Panc1 (cell line): ENCODE measurements at regions not wholly inside any gene's neighbourhood (a gene's known extent, or its start where the extent isn't known, plus 50 kb on each side); places are given as distances from the start of the nearest gene placed in this dataset.

ENCODE experiments used
- ATAC-seq: fragments of 200-7000 bp; cut with Tn5 transposase; 2 replicates; pipeline ENCODE4 v1.9.1; 2020; ENCODE audit warnings: mild to moderate bottlenecking, moderate library complexity
- BruUV-seq: library from RNA; stranded (reverse); fragments of 400-500 nt; replicated peaks from 2 replicates; lab custom pipeline; 2021; lab: Mats Ljungman, UMichigan
- CTCF ChIA-PET: fragments of 300-600 bp; sonication (Branson Sonifier 250); formaldehyde crosslinking; loops from one replicate; lab custom pipeline; 2022; ENCODE audit warnings: antibody characterized with exemption; lab: Charles Lee
- POLR2A ChIA-PET: fragments of 300-600 bp; sonication (Branson Sonifier 250); formaldehyde crosslinking; loops from one replicate; lab custom pipeline; 2022; ENCODE audit warnings: antibody characterized with exemption; lab: Charles Lee
- DNase-seq: peaks from one replicate; pipeline ENCODE4 v3.0.0-alpha.2; 2010; ENCODE audit warnings: low read depth, low spot score
- H3K27ac ChIP-seq: 2 replicates; pipeline ENCODE4 v1.5.1; 2011; ENCODE audit warnings: mild to moderate bottlenecking, low read length, inconsistent platforms
- H3K27me3 ChIP-seq: fragments of 200-500 bp; sonication (Bioruptor generic); 2 replicates; pipeline ENCODE4 v1.6.0; 2014; ENCODE audit warnings: low read length, inconsistent platforms; ENCODE audit not compliant: control insufficient read depth, insufficient read depth
- H3K36me3 ChIP-seq: fragments of 200-500 bp; sonication (Bioruptor generic); 2 replicates; pipeline ENCODE4 v1.5.1; 2014; ENCODE audit warnings: inconsistent platforms, mild to moderate bottlenecking, low read length, moderate library complexity; ENCODE audit not compliant: control insufficient read depth, insufficient read depth
- H3K4me1 ChIP-seq: 2 replicates; pipeline ENCODE4 v1.5.1; 2011; ENCODE audit warnings: inconsistent platforms, mild to moderate bottlenecking, low read length, moderate library complexity; ENCODE audit not compliant: control insufficient read depth, insufficient read depth
- H3K4me3 ChIP-seq, 2 experiments: 2 replicates each; pipeline ENCODE4 v1.5.1; 2011 to 2012; ENCODE audit warnings: low read depth in 2 of 2, low read length in 2 of 2, mild to moderate bottlenecking in 2 of 2, inconsistent platforms in 1 of 2, moderate library complexity in 1 of 2
- H3K9me3 ChIP-seq: fragments of 200-500 bp; sonication (Bioruptor generic); 2 replicates; pipeline ENCODE4 v1.5.1; 2014; ENCODE audit warnings: low read depth, mild to moderate bottlenecking, inconsistent platforms, low read length, moderate library complexity; ENCODE audit not compliant: control insufficient read depth, insufficient read depth
- POLR2AphosphoS5 ChIP-seq: IDR thresholded peaks from 2 replicates; pipeline ENCODE4 v1.6.1; 2012; ENCODE audit warnings: mild to moderate bottlenecking, low read depth, low read length, moderate library complexity
- SIN3A ChIP-seq: IDR thresholded peaks from 2 replicates; pipeline ENCODE4 v1.6.1; 2012; ENCODE audit warnings: low read depth, mild to moderate bottlenecking, low read length, moderate library complexity, borderline replicate concordance; ENCODE audit not compliant: insufficient read depth
- TCF7L2 ChIP-seq: IDR thresholded peaks from 2 replicates; pipeline ENCODE4 v1.6.1; 2011; ENCODE audit warnings: mild to moderate bottlenecking, low read depth, low read length, inconsistent platforms
- in situ Hi-C: cut with HindIII; loops from 2 replicates; pipeline ENCODE4 v1.10.0; 2016; ENCODE audit warnings: low sequenced_read_pairs, low pct_unique_long_range_greater_than_20kb
- intact Hi-C: fragments of 100-400 bp; cut with micrococcal nuclease; formaldehyde crosslinking; loops from one replicate; pipeline ENCODE4 v1.10.0; 2022; ENCODE audit not compliant: unreplicated experiment
- TF ChIP-seq, protein P1 (sequence below), 2 experiments: IDR thresholded peaks; 2 replicates each; pipeline ENCODE4 v1.6.1; 2011 to 2012; ENCODE audit warnings: low read depth in 2 of 2, control low read depth in 1 of 2, low read length in 1 of 2, mild to moderate bottlenecking in 1 of 2, moderate library complexity in 1 of 2; ENCODE audit not compliant: insufficient read depth in 1 of 2

DNA sequence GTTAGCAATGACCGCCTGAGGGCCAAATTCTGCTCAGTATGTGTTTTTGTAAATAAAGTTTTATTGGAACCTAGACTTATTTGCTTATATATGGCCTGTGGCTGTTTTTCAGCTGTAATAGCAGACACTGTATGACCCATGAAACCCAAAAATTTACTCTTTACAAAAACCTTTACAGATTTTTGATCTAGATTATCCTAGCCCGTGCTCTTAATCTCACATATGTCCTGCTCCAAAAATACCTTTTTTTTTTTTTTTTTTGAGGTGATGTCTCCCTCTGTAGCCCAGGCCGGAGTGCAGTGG is 148.0 kb upstream of the ZNF217 start:
- in situ Hi-C loops, result no loop called here
- intact Hi-C loops, result loop anchor here (5.0 kb wide), 1 partner anchor 46 kb away; no protein-coding TSS in a partner anchor
- H3K27me3 ChIP-seq, result no peaks in the 10 kb centered on the region
- H3K4me3 ChIP-seq, result no peak overlapping the region
- H3K36me3 ChIP-seq, result no peaks in the 10 kb centered on the region
- peak overlapping the region; percentile 100 for H3K27ac ChIP-seq
- no peak for ATAC-seq
- no TSS peak for BruUV-seq
- ChIA-PET POLR2A (interaction anchor here (0.6 to 0.7 kb wide), 2 partner anchors 38 to 142 kb away, joined by 6 to 7 read pairs; no protein-coding TSS in a partner anchor), CTCF (no interaction called here)
- H3K4me1 ChIP-seq, result peaks cover 62% of the 10 kb centered on the region
- DNase-seq, result no peak
- no peaks in the 10 kb centered on the region for H3K9me3 ChIP-seq
- 0 out of 2 replicates have a peak, but pooled peaks have one; percentile 33 for TF ChIP-seq POLR2AphosphoS5
- TF ChIP-seq TCF7L2, result peak; percentile 63
- TF ChIP-seq, protein P1, sequence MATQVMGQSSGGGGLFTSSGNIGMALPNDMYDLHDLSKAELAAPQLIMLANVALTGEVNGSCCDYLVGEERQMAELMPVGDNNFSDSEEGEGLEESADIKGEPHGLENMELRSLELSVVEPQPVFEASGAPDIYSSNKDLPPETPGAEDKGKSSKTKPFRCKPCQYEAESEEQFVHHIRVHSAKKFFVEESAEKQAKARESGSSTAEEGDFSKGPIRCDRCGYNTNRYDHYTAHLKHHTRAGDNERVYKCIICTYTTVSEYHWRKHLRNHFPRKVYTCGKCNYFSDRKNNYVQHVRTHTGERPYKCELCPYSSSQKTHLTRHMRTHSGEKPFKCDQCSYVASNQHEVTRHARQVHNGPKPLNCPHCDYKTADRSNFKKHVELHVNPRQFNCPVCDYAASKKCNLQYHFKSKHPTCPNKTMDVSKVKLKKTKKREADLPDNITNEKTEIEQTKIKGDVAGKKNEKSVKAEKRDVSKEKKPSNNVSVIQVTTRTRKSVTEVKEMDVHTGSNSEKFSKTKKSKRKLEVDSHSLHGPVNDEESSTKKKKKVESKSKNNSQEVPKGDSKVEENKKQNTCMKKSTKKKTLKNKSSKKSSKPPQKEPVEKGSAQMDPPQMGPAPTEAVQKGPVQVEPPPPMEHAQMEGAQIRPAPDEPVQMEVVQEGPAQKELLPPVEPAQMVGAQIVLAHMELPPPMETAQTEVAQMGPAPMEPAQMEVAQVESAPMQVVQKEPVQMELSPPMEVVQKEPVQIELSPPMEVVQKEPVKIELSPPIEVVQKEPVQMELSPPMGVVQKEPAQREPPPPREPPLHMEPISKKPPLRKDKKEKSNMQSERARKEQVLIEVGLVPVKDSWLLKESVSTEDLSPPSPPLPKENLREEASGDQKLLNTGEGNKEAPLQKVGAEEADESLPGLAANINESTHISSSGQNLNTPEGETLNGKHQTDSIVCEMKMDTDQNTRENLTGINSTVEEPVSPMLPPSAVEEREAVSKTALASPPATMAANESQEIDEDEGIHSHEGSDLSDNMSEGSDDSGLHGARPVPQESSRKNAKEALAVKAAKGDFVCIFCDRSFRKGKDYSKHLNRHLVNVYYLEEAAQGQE (IDR thresholded peaks at IDR 0.05; ENCODE audit: insufficient read depth in 1 of 2, low read depth in 2 of 2, low read length in 1 of 2), result no peak

DNA sequence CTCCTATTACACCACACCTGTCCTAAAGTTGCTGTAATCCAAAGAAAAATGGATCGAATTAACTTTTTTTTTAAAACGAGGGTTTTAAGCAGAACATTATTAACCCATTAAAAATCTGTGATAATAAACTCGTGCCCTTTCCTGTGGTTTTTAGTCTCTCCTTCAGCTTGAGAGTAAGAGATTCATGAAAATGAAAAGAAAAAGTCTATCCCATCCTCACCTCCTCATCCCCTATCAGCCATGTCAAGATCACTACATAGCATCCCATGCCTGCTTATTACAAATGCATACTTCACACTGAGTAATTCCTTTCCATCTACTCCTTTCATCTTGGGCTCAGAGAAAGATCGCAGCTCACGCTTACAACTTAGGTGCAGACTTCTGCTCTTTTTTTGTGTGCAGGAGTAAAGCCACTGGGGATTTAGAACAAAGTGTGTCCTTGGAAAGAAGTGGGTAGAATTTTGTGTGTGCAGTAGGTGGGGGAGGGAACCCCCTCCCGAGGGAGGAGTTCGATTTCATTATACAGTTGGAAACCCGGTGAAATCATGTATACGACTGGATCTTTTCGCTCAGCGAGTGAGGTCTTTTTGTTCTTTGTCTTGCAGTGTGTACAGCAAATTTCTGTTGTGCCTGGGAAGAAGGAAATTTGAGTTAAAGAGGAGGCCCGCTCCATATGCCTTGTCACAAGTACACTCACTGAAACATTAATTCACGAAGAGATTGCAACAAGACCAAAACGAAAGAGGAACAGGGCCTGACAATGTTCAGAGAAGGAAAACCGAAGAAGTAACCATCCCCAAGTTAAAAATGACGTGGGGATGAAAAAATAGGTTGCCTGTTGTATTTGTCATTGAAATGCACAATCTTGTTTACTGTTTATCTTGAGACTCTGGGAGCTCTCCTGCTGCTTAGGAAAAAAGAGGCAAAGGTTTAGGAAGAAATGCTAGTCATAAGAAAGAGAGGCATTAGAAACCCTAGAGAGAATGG is 146.5 kb upstream of the ZNF217 start:
- H3K4me1 ChIP-seq, result peaks cover 75% of the 10 kb centered on the region
- ATAC-seq (peak; percentile 9; the same call in 1 of the 2 replicates), DNase-seq (peak; percentile 52)
- POLR2A ChIA-PET, result interaction anchor here (0.5 to 1.7 kb wide), 5 partner anchors 36 to 88 kb away, joined by 3 to 8 read pairs (median 4); no protein-coding TSS in a partner anchor
- H3K27me3 ChIP-seq, result no peaks in the 10 kb centered on the region
- in situ Hi-C loops (no loop called here), intact Hi-C loops (loop anchor here (5.0 to 10.0 kb wide), 2 partner anchors 47 to 145 kb away; partner anchors contain the start of gene ZNF217)
- no peaks in the 10 kb centered on the region for H3K9me3 ChIP-seq
- H3K36me3 ChIP-seq, result no peaks in the 10 kb centered on the region
- peak overlapping the region; percentile 100 for H3K27ac ChIP-seq
- H3K4me3 ChIP-seq, result peak overlapping the region; percentile 4 to 29; a peak in 3 of 4 replicates
- no TSS peak for BruUV-seq
- CTCF ChIA-PET, result interaction anchor here (0.7 kb wide), 1 partner anchor 172 kb away, joined by 6 read pairs; no protein-coding TSS in a partner anchor
- TF ChIP-seq TCF7L2, result peak; percentile 59; the same call in 1 of the 2 replicates
- 0 out of 2 replicates have a peak, but pooled peaks have one; percentile 13 for TF ChIP-seq POLR2AphosphoS5
- TF ChIP-seq SIN3A, result no peak
- TF ChIP-seq, protein P1 (IDR thresholded peaks at IDR 0.05; ENCODE audit: insufficient read depth in 1 of 2, low read depth in 2 of 2, low read length in 1 of 2), result peak in 1 of 2 experiments; percentile 19; a peak in 1 of 4 replicates
